ENCODE measurements at regions not wholly inside any gene's neighbourhood (a gene's known extent, or its start where the extent isn't known, plus 50 kb on each side); places are given as distances from the start of the nearest gene placed in this dataset.

DNA sequence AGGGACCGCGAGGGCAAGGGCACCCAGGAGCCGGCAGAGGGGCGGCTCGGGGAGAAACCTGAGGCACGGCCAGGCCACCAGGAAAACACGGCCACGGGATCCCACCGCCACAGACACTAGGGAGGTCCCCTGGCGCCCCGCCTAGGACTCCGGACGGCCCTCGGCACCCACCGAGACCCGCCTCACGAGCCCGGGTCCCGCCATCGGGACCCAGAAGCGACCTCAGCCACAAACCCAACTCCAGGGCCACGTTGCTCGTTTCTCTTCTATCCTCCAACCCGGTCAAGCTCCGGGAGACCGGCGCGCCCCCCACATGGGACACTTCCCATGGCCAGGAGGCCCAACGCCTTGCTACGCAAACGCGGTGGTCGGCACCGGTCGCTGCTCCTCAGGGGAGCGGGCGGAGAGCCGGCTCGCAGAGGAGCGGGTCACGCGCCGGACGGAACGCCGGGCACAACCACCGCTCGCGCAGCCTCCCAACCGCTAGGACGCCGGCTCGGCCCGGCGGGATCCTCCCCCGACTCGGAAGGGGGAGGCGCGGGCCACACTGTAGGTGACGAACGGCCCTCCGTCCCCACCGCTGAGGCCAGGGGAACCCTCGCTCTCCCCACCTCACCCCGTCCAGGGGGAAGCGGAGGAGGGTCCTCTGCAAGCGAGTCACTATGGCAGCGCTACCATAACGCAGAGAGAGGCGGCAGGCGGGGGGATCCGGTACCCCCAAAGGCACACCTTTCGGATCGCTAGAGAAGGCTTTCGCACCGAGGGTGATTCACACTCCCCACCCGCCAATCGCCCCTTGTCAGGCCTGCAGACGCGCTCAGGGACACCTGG lies 1514.1 kb upstream of the DEFB115 start:
- TF ChIP-seq CTCF (conservative IDR thresholded peaks at IDR 0.05) (no peak), ZFX (IDR thresholded peaks at IDR 0.05) (no peak)

Data from C4-2B (cell line).